Neural cell (in vitro differentiated cells): ENCODE measurements at regions not wholly inside any gene's neighbourhood (a gene's known extent, or its start where the extent isn't known, plus 50 kb on each side); places are given as distances from the start of the nearest gene placed in this dataset.

Experiments
- CTCF ChIP-seq: fragments of 450-650 bp; IDR thresholded peaks from 2 replicates; pipeline ENCODE4 v1.5.1; 2014; ENCODE audit warnings: antibody characterized with exemption, mild to moderate bottlenecking, moderate library complexity; ENCODE audit not compliant: poor library complexity, severe bottlenecking
- EZH2 ChIP-seq: fragments of 200-600, 300-800 bp; shearing (Covaris generic), sonication (generic); IDR thresholded peaks from 2 replicates; pipeline ENCODE4 v1.6.1; 2014; ENCODE audit warnings: antibody characterized with exemption, low read length, borderline replicate concordance, mild to moderate bottlenecking; ENCODE audit not compliant: insufficient read depth, poor library complexity, severe bottlenecking
- POLR2AphosphoS5 ChIP-seq: IDR thresholded peaks from 2 replicates; pipeline ENCODE4 v1.6.1; 2012

- TF ChIP-seq CTCF (no peak), EZH2 (no peak), POLR2AphosphoS5 (no peak)
These were observed 86.1 kb upstream of the BCL6 start for GRCh38 chr3:187831125-187832051.
